Subcutaneous abdominal adipose tissue (tissue), 5 donors: ENCODE measurements at regions not wholly inside any gene's neighbourhood (a gene's known extent, or its start where the extent isn't known, plus 50 kb on each side); places are given as distances from the start of the nearest gene placed in this dataset.

Experiments used
- H3K27ac ChIP-seq: one replicate; pipeline ENCODE4 v1.7.0; 2013; ENCODE audit warnings: low read depth, mild to moderate bottlenecking, inconsistent platforms, low read length, moderate library complexity
- H3K27me3 ChIP-seq, 5 donors: one replicate each; pipeline ENCODE4 v1.7.0; 2013; ENCODE audit warnings: low read length in 5 of 5, inconsistent platforms in 1 of 5; ENCODE audit not compliant: control insufficient read depth in 5 of 5, insufficient read depth in 4 of 5
- H3K36me3 ChIP-seq, 5 donors: one replicate each; pipeline ENCODE4 v1.7.0; 2013; ENCODE audit warnings: low read length in 5 of 5; ENCODE audit not compliant: control insufficient read depth in 5 of 5, insufficient read depth in 5 of 5
- H3K4me1 ChIP-seq, 5 donors: one replicate each; pipeline ENCODE4 v1.7.0; 2013; ENCODE audit warnings: low read length in 5 of 5, mild to moderate bottlenecking in 3 of 5, moderate library complexity in 1 of 5; ENCODE audit not compliant: control insufficient read depth in 5 of 5, insufficient read depth in 5 of 5
- H3K4me3 ChIP-seq, 5 donors: one replicate each; pipeline ENCODE4 v1.7.0; 2013; ENCODE audit warnings: low read length in 5 of 5, low read depth in 1 of 5
- H3K9ac ChIP-seq, 5 donors: one replicate each; pipeline ENCODE4 v1.7.0; 2013; ENCODE audit warnings: low read length in 5 of 5, mild to moderate bottlenecking in 4 of 5, moderate library complexity in 3 of 5
- H3K9me3 ChIP-seq, 5 donors: one replicate each; pipeline ENCODE4 v1.7.0; 2013; ENCODE audit warnings: low read length in 5 of 5; ENCODE audit not compliant: control insufficient read depth in 5 of 5
- donor health status: healthy.
- donor health status: healthy.
- donor health status: healthy.
- donor health status: healthy.
- donor health status: healthy.

- peaks cover 0 to 10% (median 8%) of the 10 kb centered on the region in 5 donors for H3K27me3 ChIP-seq
- no peak overlapping the region for H3K4me3 ChIP-seq
- H3K9ac ChIP-seq = no peak overlapping the region
- H3K4me1 ChIP-seq = peaks cover 0 to 7% (median 0%) of the 10 kb centered on the region in 5 donors
- H3K9me3 ChIP-seq = no peaks in the 10 kb centered on the region
- H3K36me3 ChIP-seq = no peaks in the 10 kb centered on the region
- H3K27ac ChIP-seq = no peak overlapping the region
Observed at GRCh38 chr2:10504994-10505820, 57.1 kb upstream of the ODC1 start.

DNA sequence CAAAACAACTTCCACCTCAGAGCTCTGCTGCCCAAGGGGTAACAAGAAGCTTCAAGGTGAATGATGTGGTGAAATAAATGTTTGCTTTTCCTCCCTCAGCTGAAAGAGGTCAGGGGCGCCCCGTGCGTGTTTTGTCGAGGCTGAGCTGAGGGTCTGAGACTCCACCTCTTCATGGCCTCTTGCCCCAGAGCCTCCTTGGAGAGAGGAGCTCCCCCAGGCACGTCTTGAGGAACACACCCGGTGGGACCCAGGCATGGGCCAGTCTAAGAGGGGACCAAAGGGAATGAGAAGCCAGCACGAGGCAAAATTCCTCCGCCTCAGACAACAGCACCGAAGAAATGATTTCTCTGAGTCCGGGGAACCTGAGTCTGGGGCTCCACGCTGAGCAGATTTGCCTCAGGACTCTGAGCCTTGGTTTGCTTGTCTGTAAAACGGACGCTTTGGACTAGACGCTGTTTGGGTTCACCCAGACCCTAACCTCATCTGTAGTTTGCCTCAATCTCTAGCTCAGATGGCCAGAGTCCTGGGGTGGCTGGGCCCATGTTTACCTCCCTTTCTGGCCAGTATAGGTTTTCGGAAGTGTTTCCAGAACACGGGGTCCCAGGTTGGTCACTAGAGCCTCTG, 56.4 kb upstream of the ODC1 start:
- no peak overlapping the region for H3K27ac ChIP-seq
- H3K27me3 ChIP-seq = peaks cover 0 to 14% (median 8%) of the 10 kb centered on the region in 5 donors
- H3K4me3 ChIP-seq = no peak overlapping the region
- H3K36me3 ChIP-seq = no peaks in the 10 kb centered on the region
- no peak overlapping the region for H3K9ac ChIP-seq
- H3K9me3 ChIP-seq = no peaks in the 10 kb centered on the region
- peaks cover 0 to 7% (median 0%) of the 10 kb centered on the region in 5 donors for H3K4me1 ChIP-seq

DNA sequence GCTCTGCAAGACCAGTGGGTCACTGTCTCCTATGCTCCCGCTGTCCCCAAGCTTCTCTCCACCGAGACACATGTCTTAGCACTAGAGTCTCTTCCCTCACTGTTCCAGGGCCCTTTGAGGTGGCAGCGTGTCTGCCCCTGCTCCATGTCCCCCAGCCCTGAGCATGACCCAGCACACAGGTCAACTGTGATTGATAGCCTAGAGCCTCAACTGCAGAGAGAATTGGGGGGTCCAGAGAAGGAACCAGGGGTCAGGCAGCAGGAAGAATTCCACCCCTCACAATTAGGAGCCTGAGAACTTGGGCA, 54.6 kb upstream of the ODC1 start:
- peaks cover 0 to 7% (median 0%) of the 10 kb centered on the region in 5 donors for H3K4me1 ChIP-seq
- no peak overlapping the region for H3K4me3 ChIP-seq
- no peak overlapping the region for H3K9ac ChIP-seq
- no peaks in the 10 kb centered on the region for H3K36me3 ChIP-seq
- H3K9me3 ChIP-seq = no peaks in the 10 kb centered on the region
- peaks cover 0 to 14% (median 12%) of the 10 kb centered on the region in 5 donors for H3K27me3 ChIP-seq
- H3K27ac ChIP-seq = no peak overlapping the region

DNA sequence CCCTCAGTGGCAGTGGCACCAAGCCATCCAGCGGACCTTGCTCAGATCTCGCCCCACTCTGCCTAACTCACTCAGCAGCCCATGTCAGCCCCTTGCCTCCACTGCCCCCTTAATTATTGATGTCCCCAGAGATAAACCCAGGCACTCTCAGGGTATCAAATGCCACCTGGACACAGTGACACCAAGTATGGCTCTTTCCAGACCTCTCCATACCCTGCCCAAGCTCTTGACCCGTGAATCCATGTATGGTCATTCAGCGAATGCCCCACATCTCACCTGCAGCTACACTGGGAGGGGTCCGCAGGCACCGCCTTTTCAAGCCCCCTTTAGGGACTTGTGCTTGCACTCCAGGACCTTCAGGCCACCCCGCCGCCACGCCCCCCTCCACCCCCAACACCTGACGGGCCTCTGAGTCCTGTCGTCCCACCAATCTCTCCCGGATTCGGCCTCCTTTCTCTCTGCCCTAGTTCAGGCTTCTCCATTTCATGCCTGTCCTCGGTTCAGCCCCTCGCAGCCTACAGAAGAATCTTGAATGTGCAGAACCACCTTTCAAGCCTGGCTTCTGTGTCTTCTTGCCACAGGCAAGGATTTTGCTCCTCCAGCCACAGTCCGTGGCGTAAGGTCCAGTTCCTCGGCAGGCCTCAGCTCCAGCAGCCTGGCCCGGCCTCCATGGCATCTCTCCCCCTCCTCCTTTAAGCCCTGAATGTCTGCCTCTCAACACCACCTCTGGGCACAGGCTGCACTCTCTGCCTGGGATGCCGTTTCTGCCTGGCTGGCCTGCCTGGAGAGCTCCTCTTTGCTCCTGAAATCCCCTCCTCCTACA, 54.1 kb upstream of the ODC1 start:
- no peaks in the 10 kb centered on the region for H3K9me3 ChIP-seq
- H3K27me3 ChIP-seq = peaks cover 0 to 17% (median 13%) of the 10 kb centered on the region in 5 donors
- H3K4me3 ChIP-seq = no peak overlapping the region
- H3K9ac ChIP-seq = no peak overlapping the region
- H3K4me1 ChIP-seq = peaks cover 0 to 7% (median 0%) of the 10 kb centered on the region in 5 donors
- no peak overlapping the region for H3K27ac ChIP-seq
- H3K36me3 ChIP-seq = no peaks in the 10 kb centered on the region

DNA sequence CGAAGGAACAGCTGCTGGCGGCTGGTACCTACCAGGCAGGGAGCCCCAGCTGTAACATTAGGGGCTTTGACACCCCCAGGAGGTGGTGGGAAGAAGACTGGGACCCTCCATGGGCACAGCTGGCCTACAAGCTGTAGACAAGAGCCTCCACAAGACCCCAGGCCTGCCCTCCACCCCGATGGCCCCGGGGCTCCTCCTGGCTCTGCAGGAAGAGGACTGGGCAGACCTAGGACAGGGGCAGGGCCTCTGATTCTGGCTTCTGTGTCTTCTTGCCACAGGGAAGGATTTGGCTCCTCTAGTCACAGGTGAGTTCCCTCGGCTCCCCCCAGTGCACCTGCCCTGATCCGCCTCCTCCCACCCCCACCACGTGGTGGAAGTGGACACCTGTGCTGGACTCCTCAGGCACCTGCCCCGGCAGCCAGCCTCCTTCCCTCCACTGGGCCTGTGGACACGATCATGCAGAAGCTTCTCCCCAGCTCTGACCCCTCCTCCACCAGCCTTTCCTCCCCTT, 53.4 kb upstream of the ODC1 start:
- Histone ChIP-seq H3K4me3 (no peak overlapping the region), H3K27ac (no peak overlapping the region), H3K36me3 (no peaks in the 10 kb centered on the region), H3K9me3 (no peaks in the 10 kb centered on the region), H3K4me1 (peaks cover 0 to 7% (median 0%) of the 10 kb centered on the region in 5 donors), H3K9ac (no peak overlapping the region), H3K27me3 (peaks cover 0 to 18% (median 16%) of the 10 kb centered on the region in 5 donors)

GRCh38 chr2:10500601-10501361, 52.7 kb upstream of the ODC1 start:
- peaks cover 1 to 21% (median 16%) of the 10 kb centered on the region in 5 donors for H3K27me3 ChIP-seq
- no peak overlapping the region for H3K9ac ChIP-seq
- H3K9me3 ChIP-seq = no peaks in the 10 kb centered on the region
- H3K4me1 ChIP-seq = peaks cover 0 to 7% (median 0%) of the 10 kb centered on the region in 5 donors
- H3K4me3 ChIP-seq = no peak overlapping the region
- no peaks in the 10 kb centered on the region for H3K36me3 ChIP-seq
- no peak overlapping the region for H3K27ac ChIP-seq

GRCh38 chr2:10499911-10500521, 51.9 kb upstream of the ODC1 start:
- Histone ChIP-seq H3K27me3 (peaks cover 4 to 27% (median 16%) of the 10 kb centered on the region in 5 donors), H3K36me3 (no peaks in the 10 kb centered on the region), H3K9me3 (no peaks in the 10 kb centered on the region), H3K4me3 (no peak overlapping the region), H3K27ac (no peak overlapping the region), H3K9ac (no peak overlapping the region), H3K4me1 (peaks cover 0 to 7% (median 0%) of the 10 kb centered on the region in 5 donors)

DNA sequence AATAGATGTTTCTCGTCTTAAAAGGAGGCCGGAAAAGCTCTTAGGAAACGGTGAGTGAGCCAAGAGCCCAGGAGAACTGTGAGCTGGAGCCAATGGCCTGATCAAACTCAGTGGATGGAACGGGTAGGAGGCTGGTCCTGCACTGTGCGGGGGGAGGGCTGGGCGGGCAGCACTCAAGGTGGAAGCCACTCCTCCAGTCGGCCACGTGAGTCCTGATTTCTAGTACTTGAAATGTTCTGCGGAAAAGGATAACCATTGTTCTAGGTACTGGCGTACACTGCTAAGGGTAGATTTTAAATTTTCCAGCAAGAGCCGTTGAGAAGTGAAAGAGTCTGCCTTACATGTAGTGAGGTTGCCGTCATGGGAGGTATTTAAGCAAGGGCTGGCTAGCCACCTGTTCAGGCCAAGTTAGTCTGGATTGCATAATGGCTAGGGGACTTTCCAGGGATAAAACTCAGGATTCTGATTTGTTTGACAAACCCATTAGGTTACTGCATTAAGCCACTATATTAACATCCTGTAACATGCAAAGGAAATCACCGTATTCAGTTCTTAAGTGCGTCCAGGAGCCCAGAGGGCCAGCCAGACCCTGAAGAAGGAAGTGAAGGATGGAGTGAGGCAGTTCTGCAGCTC, 51.3 kb upstream of the ODC1 start:
- no peaks in the 10 kb centered on the region for H3K36me3 ChIP-seq
- H3K27ac ChIP-seq = no peak overlapping the region
- peaks cover 0 to 7% (median 0%) of the 10 kb centered on the region in 5 donors for H3K4me1 ChIP-seq
- H3K9me3 ChIP-seq = no peaks in the 10 kb centered on the region
- H3K27me3 ChIP-seq = peaks cover 4 to 30% (median 16%) of the 10 kb centered on the region in 5 donors
- H3K4me3 ChIP-seq = no peak overlapping the region
- H3K9ac ChIP-seq = no peak overlapping the region
